ENCODE measurements at regions not wholly inside any gene's neighbourhood (a gene's known extent, or its start where the extent isn't known, plus 50 kb on each side); places are given as distances from the start of the nearest gene placed in this dataset.

- TF ChIP-seq POLR2A (IDR thresholded peaks at IDR 0.05) (no peak), CTCF (IDR thresholded peaks at IDR 0.05) (no peak)
Measured at GRCh38 chr16:5188989-5189352, 91.4 kb upstream of the EEF2KMT start.
